ENCODE measurements at regions not wholly inside any gene's neighbourhood (a gene's known extent, or its start where the extent isn't known, plus 50 kb on each side); places are given as distances from the start of the nearest gene placed in this dataset.

DNA sequence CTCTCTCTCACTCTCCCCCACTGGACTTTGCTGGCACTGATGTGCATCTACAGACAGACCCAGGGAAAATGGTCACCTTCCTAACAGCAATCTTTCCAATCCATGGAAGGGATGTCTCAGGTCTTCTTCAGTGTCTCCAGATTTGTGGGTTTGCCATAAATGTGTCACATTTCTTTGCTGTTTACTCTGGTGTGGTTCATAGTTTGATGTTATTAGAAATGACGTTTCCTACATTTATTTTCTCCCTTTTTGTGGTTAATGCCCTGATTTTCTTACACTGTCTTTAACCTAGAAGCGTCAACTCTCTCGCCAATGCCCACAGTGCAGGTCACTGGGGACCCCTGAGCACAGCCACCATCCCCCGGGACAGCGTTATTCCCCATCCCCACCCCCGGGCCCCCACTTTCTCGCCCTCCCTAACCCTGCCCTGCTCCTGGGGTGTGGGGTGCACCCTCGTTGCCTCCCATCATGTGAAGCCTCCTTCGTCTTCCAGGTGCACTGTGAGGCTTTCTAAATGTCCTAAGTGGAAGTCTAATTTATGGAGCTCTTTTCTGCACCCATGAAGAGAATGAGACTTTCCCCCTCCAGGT, 86.5 kb downstream of the YTHDF1 start (continued):
- TF ChIP-seq, protein P1, sequence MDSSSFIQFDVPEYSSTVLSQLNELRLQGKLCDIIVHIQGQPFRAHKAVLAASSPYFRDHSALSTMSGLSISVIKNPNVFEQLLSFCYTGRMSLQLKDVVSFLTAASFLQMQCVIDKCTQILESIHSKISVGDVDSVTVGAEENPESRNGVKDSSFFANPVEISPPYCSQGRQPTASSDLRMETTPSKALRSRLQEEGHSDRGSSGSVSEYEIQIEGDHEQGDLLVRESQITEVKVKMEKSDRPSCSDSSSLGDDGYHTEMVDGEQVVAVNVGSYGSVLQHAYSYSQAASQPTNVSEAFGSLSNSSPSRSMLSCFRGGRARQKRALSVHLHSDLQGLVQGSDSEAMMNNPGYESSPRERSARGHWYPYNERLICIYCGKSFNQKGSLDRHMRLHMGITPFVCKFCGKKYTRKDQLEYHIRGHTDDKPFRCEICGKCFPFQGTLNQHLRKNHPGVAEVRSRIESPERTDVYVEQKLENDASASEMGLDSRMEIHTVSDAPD (CRISPR knock-in tag; IDR thresholded peaks at IDR 0.05), result no peak

GRCh38 chr20:63128956-63129355, 87.0 kb downstream of the YTHDF1 start:
- WGBS (ENCODE audit: low lambda C conversion rate), result 22% methylated on average over 17 of the region's 17 CpGs
- in situ Hi-C loops (cut with HindIII; ENCODE audit: extremely low pct_ligation_motif_present, low pct_unique_long_range_greater_than_20kb), result no loop called here

More at GRCh38 chr20:63128956-63129355, 87.0 kb downstream of the YTHDF1 start:
- no peak overlapping the region for H3K4me3 ChIP-seq (replicated peaks in 1 of 3; ENCODE audit: insufficient read depth in 1 of 3, low read depth in 2 of 3, low read length in 3 of 3)
- H3K9ac ChIP-seq (ENCODE audit: insufficient read depth, low read depth, low read length), result no peak overlapping the region
- H3K79me2 ChIP-seq (ENCODE audit: insufficient read depth, low read length), result no peaks in the 10 kb centered on the region
- H3K4me2 ChIP-seq (ENCODE audit: low read depth, low read length), result no peak overlapping the region
- no peaks in the 10 kb centered on the region for H3K4me1 ChIP-seq (ENCODE audit: insufficient read depth, low read length)
- intact Hi-C loops (cut with micrococcal nuclease; ENCODE audit: unreplicated experiment), result no loop called here
- no peak overlapping the region for H3K27ac ChIP-seq (ENCODE audit: extremely low read length, insufficient read depth, low read length)
- no peak for DNase-seq (ENCODE audit: low spot score)
- H2AFZ ChIP-seq (ENCODE audit: low read length), result no peak overlapping the region
- ATAC-seq, result no peak
- no peak for FAIRE-seq
- ChIA-PET POLR2A (no interaction called here), CTCF (ENCODE audit: low intra/inter-chr PET ratio, low total read pairs) (no interaction called here)
- no TSS peak for BruUV-seq (replicated peaks)
- no peaks in the 10 kb centered on the region for H3K9me3 ChIP-seq (ENCODE audit: low read length)
- TF ChIP-seq HOXA5 (CRISPR knock-in tag; IDR thresholded peaks at IDR 0.05) (no peak), KLF13 (CRISPR knock-in tag; IDR thresholded peaks at IDR 0.05) (no peak), PAWR (CRISPR knock-in tag; IDR thresholded peaks at IDR 0.05; ENCODE audit: borderline replicate concordance) (no peak), ZBTB2 (CRISPR knock-in tag; IDR thresholded peaks at IDR 0.05; ENCODE audit: low read depth) (no peak), MYC (CRISPR knock-in tag; IDR thresholded peaks at IDR 0.05; ENCODE audit: borderline replicate concordance) (no peak), SYNCRIP (IDR thresholded peaks at IDR 0.05; ENCODE audit: insufficient read depth, low read depth, low read length) (no peak), KDM3A (CRISPR knock-in tag; IDR thresholded peaks at IDR 0.05; ENCODE audit: low read depth) (no peak), PRDM10 (CRISPR knock-in tag; IDR thresholded peaks at IDR 0.05; ENCODE audit: low read depth) (no peak), MAF1 (CRISPR knock-in tag; IDR thresholded peaks at IDR 0.05; ENCODE audit: borderline replicate concordance) (no peak), ETV5 (CRISPR knock-in tag; IDR thresholded peaks at IDR 0.05; ENCODE audit: borderline replicate concordance) (no peak)
- TF ChIP-seq, protein P2, sequence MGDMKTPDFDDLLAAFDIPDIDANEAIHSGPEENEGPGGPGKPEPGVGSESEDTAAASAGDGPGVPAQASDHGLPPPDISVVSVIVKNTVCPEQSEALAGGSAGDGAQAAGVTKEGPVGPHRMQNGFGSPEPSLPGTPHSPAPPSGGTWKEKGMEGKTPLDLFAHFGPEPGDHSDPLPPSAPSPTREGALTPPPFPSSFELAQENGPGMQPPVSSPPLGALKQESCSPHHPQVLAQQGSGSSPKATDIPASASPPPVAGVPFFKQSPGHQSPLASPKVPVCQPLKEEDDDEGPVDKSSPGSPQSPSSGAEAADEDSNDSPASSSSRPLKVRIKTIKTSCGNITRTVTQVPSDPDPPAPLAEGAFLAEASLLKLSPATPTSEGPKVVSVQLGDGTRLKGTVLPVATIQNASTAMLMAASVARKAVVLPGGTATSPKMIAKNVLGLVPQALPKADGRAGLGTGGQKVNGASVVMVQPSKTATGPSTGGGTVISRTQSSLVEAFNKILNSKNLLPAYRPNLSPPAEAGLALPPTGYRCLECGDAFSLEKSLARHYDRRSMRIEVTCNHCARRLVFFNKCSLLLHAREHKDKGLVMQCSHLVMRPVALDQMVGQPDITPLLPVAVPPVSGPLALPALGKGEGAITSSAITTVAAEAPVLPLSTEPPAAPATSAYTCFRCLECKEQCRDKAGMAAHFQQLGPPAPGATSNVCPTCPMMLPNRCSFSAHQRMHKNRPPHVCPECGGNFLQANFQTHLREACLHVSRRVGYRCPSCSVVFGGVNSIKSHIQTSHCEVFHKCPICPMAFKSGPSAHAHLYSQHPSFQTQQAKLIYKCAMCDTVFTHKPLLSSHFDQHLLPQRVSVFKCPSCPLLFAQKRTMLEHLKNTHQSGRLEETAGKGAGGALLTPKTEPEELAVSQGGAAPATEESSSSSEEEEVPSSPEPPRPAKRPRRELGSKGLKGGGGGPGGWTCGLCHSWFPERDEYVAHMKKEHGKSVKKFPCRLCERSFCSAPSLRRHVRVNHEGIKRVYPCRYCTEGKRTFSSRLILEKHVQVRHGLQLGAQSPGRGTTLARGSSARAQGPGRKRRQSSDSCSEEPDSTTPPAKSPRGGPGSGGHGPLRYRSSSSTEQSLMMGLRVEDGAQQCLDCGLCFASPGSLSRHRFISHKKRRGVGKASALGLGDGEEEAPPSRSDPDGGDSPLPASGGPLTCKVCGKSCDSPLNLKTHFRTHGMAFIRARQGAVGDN (CRISPR knock-in tag; IDR thresholded peaks at IDR 0.05), result no peak
- no peaks in the 10 kb centered on the region for H3K36me3 ChIP-seq (replicated peaks in 1 of 2; ENCODE audit: control insufficient read depth in 1 of 2, insufficient read depth in 2 of 2, low read length in 2 of 2)
- peaks cover 13% of the 10 kb centered on the region; the same call in 1 of the 2 replicates for H4K20me1 ChIP-seq (ENCODE audit: insufficient read depth, low read length)
- peaks cover 56 to 99% of the 10 kb centered on the region in 2 experiments for H3K27me3 ChIP-seq (ENCODE audit: control insufficient read depth in 1 of 2, insufficient read depth in 2 of 2, low read length in 2 of 2)

Measured in HepG2 (cell line).